ENCODE measurements at regions not wholly inside any gene's neighbourhood (a gene's known extent, or its start where the extent isn't known, plus 50 kb on each side); places are given as distances from the start of the nearest gene placed in this dataset.

- ATAC-seq (replicated peaks): no peak
- H3K27ac Mint-ChIP-seq: no peak overlapping the region
- no peaks in the 10 kb centered on the region for H3K27me3 Mint-ChIP-seq
- peaks cover 4% of the 10 kb centered on the region for H3K9me3 Mint-ChIP-seq
- no peak overlapping the region for H3K4me3 Mint-ChIP-seq
- H3K4me1 Mint-ChIP-seq: no peaks in the 10 kb centered on the region
- no peaks in the 10 kb centered on the region for H3K36me3 Mint-ChIP-seq (ENCODE audit: low read depth)
Observed at GRCh38 chr6:92777146-92777740, 642.1 kb downstream of the EPHA7 start.

- Mint-ChIP-seq H3K36me3 (ENCODE audit: low read depth) (no peaks in the 10 kb centered on the region), H3K4me1 (no peaks in the 10 kb centered on the region), H3K27ac (no peak overlapping the region), H3K9me3 (peaks cover 3% of the 10 kb centered on the region), H3K4me3 (no peak overlapping the region), H3K27me3 (no peaks in the 10 kb centered on the region)
- no peak for ATAC-seq (replicated peaks)
Observed at GRCh38 chr6:92770540-92770939, 648.8 kb downstream of the EPHA7 start.

GRCh38 chr6:92767101-92767500 lies 652.3 kb downstream of the EPHA7 start:
- Mint-ChIP-seq H3K4me1 (no peaks in the 10 kb centered on the region), H3K4me3 (no peak overlapping the region), H3K36me3 (ENCODE audit: low read depth) (no peaks in the 10 kb centered on the region), H3K27me3 (no peaks in the 10 kb centered on the region), H3K9me3 (peaks cover 3% of the 10 kb centered on the region), H3K27ac (no peak overlapping the region)
- no peak for ATAC-seq (replicated peaks)

- Mint-ChIP-seq H3K4me3 (no peak overlapping the region), H3K9me3 (peaks cover 3% of the 10 kb centered on the region), H3K27me3 (no peaks in the 10 kb centered on the region), H3K36me3 (ENCODE audit: low read depth) (no peaks in the 10 kb centered on the region), H3K4me1 (no peaks in the 10 kb centered on the region), H3K27ac (no peak overlapping the region)
- ATAC-seq (replicated peaks): no peak
Observed at GRCh38 chr6:92763680-92764079, 655.7 kb downstream of the EPHA7 start.

GRCh38 chr6:92763274-92763584 lies 656.1 kb downstream of the EPHA7 start:
- H3K27ac Mint-ChIP-seq: no peak overlapping the region
- no peaks in the 10 kb centered on the region for H3K4me1 Mint-ChIP-seq
- H3K27me3 Mint-ChIP-seq: no peaks in the 10 kb centered on the region
- H3K36me3 Mint-ChIP-seq (ENCODE audit: low read depth): no peaks in the 10 kb centered on the region
- peaks cover 3% of the 10 kb centered on the region for H3K9me3 Mint-ChIP-seq
- no peak for ATAC-seq (replicated peaks)
- H3K4me3 Mint-ChIP-seq: no peak overlapping the region

GRCh38 chr6:92762443-92763273 lies 656.7 kb downstream of the EPHA7 start:
- Mint-ChIP-seq H3K27ac (no peak overlapping the region), H3K36me3 (ENCODE audit: low read depth) (no peaks in the 10 kb centered on the region), H3K27me3 (no peaks in the 10 kb centered on the region), H3K4me3 (no peak overlapping the region), H3K9me3 (peaks cover 3% of the 10 kb centered on the region), H3K4me1 (no peaks in the 10 kb centered on the region)
- no peak for ATAC-seq (replicated peaks)

GRCh38 chr6:92759178-92759577 lies 660.2 kb downstream of the EPHA7 start:
- no peaks in the 10 kb centered on the region for H3K27me3 Mint-ChIP-seq
- no peak for ATAC-seq (replicated peaks)
- H3K4me3 Mint-ChIP-seq: no peak overlapping the region
- peaks cover 3% of the 10 kb centered on the region for H3K9me3 Mint-ChIP-seq
- no peak overlapping the region for H3K27ac Mint-ChIP-seq
- no peaks in the 10 kb centered on the region for H3K4me1 Mint-ChIP-seq
- H3K36me3 Mint-ChIP-seq (ENCODE audit: low read depth): no peaks in the 10 kb centered on the region

- peaks cover 3% of the 10 kb centered on the region for H3K9me3 Mint-ChIP-seq
- no peak overlapping the region for H3K4me3 Mint-ChIP-seq
- H3K4me1 Mint-ChIP-seq: no peaks in the 10 kb centered on the region
- H3K27me3 Mint-ChIP-seq: no peaks in the 10 kb centered on the region
- H3K36me3 Mint-ChIP-seq (ENCODE audit: low read depth): no peaks in the 10 kb centered on the region
- H3K27ac Mint-ChIP-seq: no peak overlapping the region
- ATAC-seq (replicated peaks): no peak
Observed at GRCh38 chr6:92757925-92758324, 661.4 kb downstream of the EPHA7 start.

GRCh38 chr6:92756912-92757311 lies 662.4 kb downstream of the EPHA7 start:
- Mint-ChIP-seq H3K27me3 (no peaks in the 10 kb centered on the region), H3K4me3 (no peak overlapping the region), H3K36me3 (ENCODE audit: low read depth) (no peaks in the 10 kb centered on the region), H3K4me1 (no peaks in the 10 kb centered on the region), H3K9me3 (peaks cover 13% of the 10 kb centered on the region), H3K27ac (no peak overlapping the region)
- ATAC-seq (replicated peaks): no peak

GRCh38 chr6:92753956-92754355 lies 665.4 kb downstream of the EPHA7 start:
- Mint-ChIP-seq H3K27me3 (no peaks in the 10 kb centered on the region), H3K9me3 (peaks cover 14% of the 10 kb centered on the region), H3K4me3 (no peak overlapping the region), H3K4me1 (no peaks in the 10 kb centered on the region), H3K36me3 (ENCODE audit: low read depth) (no peaks in the 10 kb centered on the region), H3K27ac (no peak overlapping the region)
- ATAC-seq (replicated peaks): no peak

GRCh38 chr6:92752114-92752513 lies 667.2 kb downstream of the EPHA7 start:
- no peaks in the 10 kb centered on the region for H3K4me1 Mint-ChIP-seq
- no peak for ATAC-seq (replicated peaks)
- H3K9me3 Mint-ChIP-seq: peaks cover 11% of the 10 kb centered on the region
- no peaks in the 10 kb centered on the region for H3K36me3 Mint-ChIP-seq (ENCODE audit: low read depth)
- no peak overlapping the region for H3K4me3 Mint-ChIP-seq
- H3K27ac Mint-ChIP-seq: no peak overlapping the region
- no peaks in the 10 kb centered on the region for H3K27me3 Mint-ChIP-seq

GRCh38 chr6:92748131-92748530 lies 671.2 kb downstream of the EPHA7 start:
- no peak overlapping the region for H3K27ac Mint-ChIP-seq
- no peak overlapping the region for H3K4me3 Mint-ChIP-seq
- ATAC-seq (replicated peaks): no peak
- H3K36me3 Mint-ChIP-seq (ENCODE audit: low read depth): no peaks in the 10 kb centered on the region
- H3K4me1 Mint-ChIP-seq: no peaks in the 10 kb centered on the region
- no peaks in the 10 kb centered on the region for H3K27me3 Mint-ChIP-seq
- peaks cover 14% of the 10 kb centered on the region for H3K9me3 Mint-ChIP-seq

GRCh38 chr6:92737983-92738382 lies 681.4 kb downstream of the EPHA7 start:
- no peak for ATAC-seq (replicated peaks)
- no peak overlapping the region for H3K27ac Mint-ChIP-seq
- H3K4me3 Mint-ChIP-seq: no peak overlapping the region
- no peaks in the 10 kb centered on the region for H3K4me1 Mint-ChIP-seq
- no peaks in the 10 kb centered on the region for H3K36me3 Mint-ChIP-seq (ENCODE audit: low read depth)
- H3K9me3 Mint-ChIP-seq: peaks cover 3% of the 10 kb centered on the region
- no peaks in the 10 kb centered on the region for H3K27me3 Mint-ChIP-seq

- Mint-ChIP-seq H3K9me3 (peaks cover 4% of the 10 kb centered on the region), H3K4me3 (peak overlapping the region; percentile 2), H3K27ac (no peak overlapping the region), H3K36me3 (ENCODE audit: low read depth) (no peaks in the 10 kb centered on the region), H3K27me3 (no peaks in the 10 kb centered on the region), H3K4me1 (no peaks in the 10 kb centered on the region)
- peak; percentile 76 for ATAC-seq (replicated peaks)
Observed at GRCh38 chr6:92723390-92723931, 695.9 kb downstream of the EPHA7 start.

- Mint-ChIP-seq H3K36me3 (ENCODE audit: low read depth) (no peaks in the 10 kb centered on the region), H3K27me3 (no peaks in the 10 kb centered on the region), H3K4me1 (no peaks in the 10 kb centered on the region), H3K27ac (no peak overlapping the region), H3K4me3 (no peak overlapping the region), H3K9me3 (peaks cover 10% of the 10 kb centered on the region)
- ATAC-seq (replicated peaks): no peak
Observed at GRCh38 chr6:92719773-92720172, 699.6 kb downstream of the EPHA7 start.
